Calu3 (cell line): ENCODE measurements at regions not wholly inside any gene's neighbourhood (a gene's known extent, or its start where the extent isn't known, plus 50 kb on each side); places are given as distances from the start of the nearest gene placed in this dataset.

Source experiments
- BruUV-seq: library from RNA; stranded (reverse); fragments of 400-500 nt; replicated peaks from 2 replicates; lab custom pipeline; 2021; lab: Mats Ljungman, UMichigan
- CTCF ChIA-PET: fragments of 300-600 bp; sonication (Branson Sonifier 250); formaldehyde crosslinking; loops from one replicate; lab custom pipeline; 2022; ENCODE audit warnings: antibody characterized with exemption; lab: Charles Lee
- DNase-seq: peaks from one replicate; pipeline ENCODE4 v3.0.0; 2022
- H3K27ac Mint-ChIP-seq: one replicate; pipeline ENCODE4 v1.8.0; 2022; ENCODE audit warnings: mixed read lengths; ENCODE audit not compliant: unreplicated experiment
- H3K27me3 Mint-ChIP-seq: one replicate; pipeline ENCODE4 v1.8.0; 2022; ENCODE audit warnings: mixed read lengths; ENCODE audit not compliant: unreplicated experiment
- H3K36me3 Mint-ChIP-seq: one replicate; pipeline ENCODE4 v1.8.0; 2022; ENCODE audit warnings: mild to moderate bottlenecking, moderate library complexity, mixed read lengths; ENCODE audit not compliant: insufficient read depth, unreplicated experiment
- H3K4me1 Mint-ChIP-seq: one replicate; pipeline ENCODE4 v1.8.0; 2022; ENCODE audit warnings: mild to moderate bottlenecking, low read depth, mixed read lengths; ENCODE audit not compliant: unreplicated experiment
- H3K4me3 Mint-ChIP-seq: one replicate; pipeline ENCODE4 v1.8.0; 2022; ENCODE audit warnings: mild to moderate bottlenecking, low read depth, moderate library complexity, mixed read lengths; ENCODE audit not compliant: unreplicated experiment
- H3K9me3 Mint-ChIP-seq: one replicate; pipeline ENCODE4 v1.8.0; 2022; ENCODE audit warnings: low read depth, mixed read lengths; ENCODE audit not compliant: unreplicated experiment
- CTCF ChIP-seq: fragments of 200-600 bp; IDR thresholded peaks from one replicate; pipeline ENCODE4 v1.8.0; 2022; ENCODE audit warnings: antibody characterized with exemption; ENCODE audit not compliant: unreplicated experiment
- intact Hi-C: fragments of 100-400 bp; cut with micrococcal nuclease; formaldehyde crosslinking; loops from one replicate; pipeline ENCODE4 v1.10.0; 2022; ENCODE audit not compliant: unreplicated experiment

DNA sequence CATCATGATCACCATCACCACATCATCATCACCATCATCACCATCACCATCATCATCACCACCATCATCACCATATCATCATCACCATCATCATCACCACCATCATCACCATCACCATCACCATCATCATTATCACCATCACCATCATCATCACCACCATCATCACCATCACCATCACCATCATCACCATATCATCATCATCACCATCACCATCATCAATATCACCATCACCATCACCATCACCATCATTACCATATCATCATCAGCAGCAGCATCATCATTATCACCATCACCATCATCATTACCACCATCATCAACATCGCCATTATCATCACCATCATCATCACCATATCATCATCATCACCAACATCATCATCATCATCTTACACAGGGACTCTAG is 351.1 kb downstream of the MIAT start:
- no peak for DNase-seq
- Mint-ChIP-seq H3K4me3 (no peak overlapping the region), H3K36me3 (no peaks in the 10 kb centered on the region), H3K4me1 (no peaks in the 10 kb centered on the region), H3K9me3 (no peaks in the 10 kb centered on the region), H3K27ac (no peak overlapping the region), H3K27me3 (no peaks in the 10 kb centered on the region)
- BruUV-seq = no TSS peak
- TF ChIP-seq CTCF = no peak
- CTCF ChIA-PET = no interaction called here
- intact Hi-C loops = no loop called here

- H3K27ac Mint-ChIP-seq = no peak overlapping the region
- TF ChIP-seq CTCF = no peak
- CTCF ChIA-PET = no interaction called here
- intact Hi-C loops = no loop called here
- no TSS peak for BruUV-seq
- H3K36me3 Mint-ChIP-seq = no peaks in the 10 kb centered on the region
- H3K27me3 Mint-ChIP-seq = no peaks in the 10 kb centered on the region
- no peak overlapping the region for H3K4me3 Mint-ChIP-seq
- H3K4me1 Mint-ChIP-seq = no peaks in the 10 kb centered on the region
- no peaks in the 10 kb centered on the region for H3K9me3 Mint-ChIP-seq
- DNase-seq = no peak
Observed at GRCh38 chr22:27011133-27011532, 353.7 kb downstream of the MIAT start.

DNA sequence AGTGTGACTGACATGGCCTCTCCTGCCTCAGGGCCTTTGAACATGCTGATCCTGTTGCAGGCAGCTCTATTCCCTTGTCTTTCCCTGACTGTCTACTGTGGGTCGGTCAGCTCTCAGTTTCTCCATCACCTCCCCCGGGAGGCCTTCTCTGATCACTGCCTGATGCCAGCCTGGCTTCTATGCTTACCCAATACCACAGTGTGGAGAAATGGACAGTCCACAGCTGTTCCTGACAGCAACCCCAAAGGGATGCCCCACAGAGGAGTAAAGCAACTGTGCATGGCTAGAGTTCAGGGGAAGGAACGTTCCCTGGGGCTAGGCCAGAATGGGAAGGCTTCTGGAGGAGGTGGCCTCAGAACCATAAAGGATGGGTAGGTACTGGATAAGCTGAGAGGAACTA is 354.3 kb downstream of the MIAT start:
- CTCF ChIA-PET = no interaction called here
- intact Hi-C loops = no loop called here
- BruUV-seq = no TSS peak
- no peaks in the 10 kb centered on the region for H3K4me1 Mint-ChIP-seq
- no peak for DNase-seq
- no peaks in the 10 kb centered on the region for H3K27me3 Mint-ChIP-seq
- H3K27ac Mint-ChIP-seq = no peak overlapping the region
- no peaks in the 10 kb centered on the region for H3K9me3 Mint-ChIP-seq
- no peak overlapping the region for H3K4me3 Mint-ChIP-seq
- H3K36me3 Mint-ChIP-seq = no peaks in the 10 kb centered on the region
- TF ChIP-seq CTCF = no peak

- H3K4me1 Mint-ChIP-seq = peaks cover 33% of the 10 kb centered on the region
- no peak overlapping the region for H3K4me3 Mint-ChIP-seq
- CTCF ChIA-PET = no interaction called here
- TF ChIP-seq CTCF = no peak
- no TSS peak for BruUV-seq
- peak overlapping the region; percentile 79 for H3K27ac Mint-ChIP-seq
- no peaks in the 10 kb centered on the region for H3K36me3 Mint-ChIP-seq
- H3K27me3 Mint-ChIP-seq = peaks cover 19% of the 10 kb centered on the region
- peak; percentile 48 for DNase-seq
- no peaks in the 10 kb centered on the region for H3K9me3 Mint-ChIP-seq
- intact Hi-C loops = no loop called here
Observed at GRCh38 chr22:27019827-27020226, 362.4 kb downstream of the MIAT start.
